ENCODE measurements at regions not wholly inside any gene's neighbourhood (a gene's known extent, or its start where the extent isn't known, plus 50 kb on each side); places are given as distances from the start of the nearest gene placed in this dataset.
A peak's percentile ranks its signal among the peaks of the same experiment; 100 is the strongest.

- DNase-seq, result peak; percentile 56 to 79
Measured at GRCh38 chr4:128525992-128526630, 238.5 kb upstream of the PGRMC2 start.

DNA sequence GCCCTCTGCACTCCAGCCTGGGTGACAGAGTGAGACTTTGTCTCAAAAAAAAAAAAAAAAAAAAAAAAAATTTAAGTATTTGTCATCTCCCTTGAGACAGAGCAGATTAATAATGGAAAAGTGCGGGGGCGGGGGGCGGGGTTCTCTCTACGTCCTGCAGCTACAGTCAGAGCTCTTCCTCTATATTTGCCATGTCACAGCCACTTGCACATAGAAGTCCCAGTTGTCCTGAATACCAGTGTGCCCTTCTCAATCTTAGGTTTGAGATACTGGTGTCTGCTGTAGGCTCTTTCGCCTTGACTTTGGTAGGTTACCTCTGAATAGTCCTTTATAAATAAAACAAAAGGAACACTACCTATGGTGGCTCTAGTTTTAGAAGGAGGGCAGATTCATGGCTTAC lies 237.8 kb upstream of the PGRMC2 start:
- peak; percentile 68 to 80 for DNase-seq

DNA sequence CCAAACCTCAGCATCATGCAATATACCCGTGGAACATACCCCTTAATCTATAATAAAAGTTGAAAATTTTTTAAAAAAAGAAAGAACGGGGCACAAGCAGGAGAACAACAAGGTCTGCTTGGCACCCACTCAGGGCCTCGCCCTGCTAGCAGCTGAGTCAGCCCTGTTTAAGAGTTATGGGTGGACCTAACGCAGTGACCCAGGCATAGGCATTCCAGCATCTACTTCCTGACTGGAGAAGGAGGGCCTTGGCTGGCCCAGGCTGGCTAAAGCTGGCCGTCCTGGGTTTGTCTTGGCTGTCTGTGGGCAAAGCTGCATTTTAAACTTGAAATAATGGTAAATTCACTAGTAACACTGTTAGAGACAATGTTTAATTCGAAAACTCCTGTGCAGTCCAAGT lies 236.7 kb upstream of the PGRMC2 start:
- DNase-seq, result no peak

DNA sequence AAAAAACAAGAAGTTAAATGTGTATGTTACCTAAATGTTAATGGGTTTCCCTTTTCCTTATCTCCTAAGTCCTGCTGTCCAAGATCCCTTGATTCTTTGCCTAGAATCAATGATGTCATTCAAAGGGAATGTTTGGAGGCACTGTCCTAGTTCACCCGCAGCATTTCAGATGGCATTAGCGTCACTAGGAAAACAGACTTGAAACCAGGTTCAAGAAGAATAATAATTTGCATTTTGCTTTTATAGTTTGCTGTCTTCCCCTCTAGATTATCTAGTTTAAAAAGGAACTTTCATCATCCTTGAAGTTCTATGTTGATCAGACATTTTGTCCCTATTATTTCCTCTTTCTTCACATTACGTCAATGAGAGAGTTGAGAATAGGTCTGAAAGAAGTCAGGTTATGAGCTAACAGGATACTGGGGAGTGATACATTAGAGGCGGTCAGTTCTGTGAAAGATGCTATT lies 234.1 kb upstream of the PGRMC2 start:
- DNase-seq, result peak; percentile 42 to 47

DNA sequence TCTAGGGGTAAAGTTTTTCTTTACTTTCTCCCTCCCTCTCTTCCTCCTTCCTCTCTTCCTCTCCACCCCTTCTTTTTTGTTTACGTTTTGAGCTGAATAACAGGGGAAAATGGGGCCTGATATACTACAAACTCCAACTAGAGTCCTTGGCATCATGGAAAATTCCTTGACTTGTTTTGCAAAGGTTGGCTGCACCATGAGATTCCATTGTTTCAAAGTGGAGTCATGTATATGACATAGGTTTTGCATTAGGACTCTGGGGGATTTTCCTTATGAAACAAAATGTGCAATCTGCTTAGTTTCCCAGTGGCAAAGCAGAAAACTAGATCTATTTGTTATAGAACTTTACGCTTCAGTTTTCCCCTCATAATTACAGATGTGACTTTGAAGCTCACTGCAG lies 233.5 kb upstream of the PGRMC2 start:
- DNase-seq, result peak; percentile 14 to 22

GRCh38 chr4:128519163-128519830 lies 231.7 kb upstream of the PGRMC2 start:
- no peak for DNase-seq

DNA sequence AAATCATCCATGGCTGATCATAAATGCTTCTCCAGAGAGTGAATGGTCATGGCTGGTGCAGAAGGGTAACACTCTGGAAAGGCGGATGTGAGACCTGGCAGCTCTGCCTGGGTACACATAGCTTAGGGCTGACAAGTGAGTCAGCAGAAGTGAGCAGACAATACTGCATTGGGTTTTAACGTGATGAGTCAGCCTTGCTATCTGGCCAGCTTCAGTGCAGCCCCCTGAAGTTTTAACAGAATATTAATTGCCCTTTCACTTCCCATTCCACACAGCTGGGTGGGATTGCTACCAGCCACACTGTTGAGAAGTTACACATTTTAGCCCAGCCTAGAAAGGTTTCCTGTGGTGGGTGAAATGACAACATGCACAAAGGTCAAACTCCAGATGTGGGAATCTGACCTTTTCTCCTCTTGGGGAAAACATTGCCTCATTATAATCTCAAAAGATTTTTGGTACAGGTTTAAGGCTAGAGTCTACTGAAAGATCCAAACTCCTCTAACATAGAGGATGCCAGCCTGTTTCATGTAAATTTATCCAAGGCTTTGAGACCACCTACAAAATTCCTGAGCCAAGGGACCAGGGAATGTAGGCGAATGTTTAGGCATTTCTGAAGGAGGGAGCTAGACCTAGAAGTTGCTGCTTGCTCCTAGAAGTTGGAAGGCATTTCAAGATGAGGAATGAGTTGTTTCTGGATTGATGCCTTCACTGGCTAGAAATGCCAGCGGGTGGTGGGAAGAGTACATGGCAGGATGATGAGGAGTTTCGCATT lies 230.3 kb upstream of the PGRMC2 start:
- DNase-seq, result peak; percentile 60 to 66

GRCh38 chr4:128517096-128517738 lies 229.6 kb upstream of the PGRMC2 start:
- no peak for DNase-seq

DNA sequence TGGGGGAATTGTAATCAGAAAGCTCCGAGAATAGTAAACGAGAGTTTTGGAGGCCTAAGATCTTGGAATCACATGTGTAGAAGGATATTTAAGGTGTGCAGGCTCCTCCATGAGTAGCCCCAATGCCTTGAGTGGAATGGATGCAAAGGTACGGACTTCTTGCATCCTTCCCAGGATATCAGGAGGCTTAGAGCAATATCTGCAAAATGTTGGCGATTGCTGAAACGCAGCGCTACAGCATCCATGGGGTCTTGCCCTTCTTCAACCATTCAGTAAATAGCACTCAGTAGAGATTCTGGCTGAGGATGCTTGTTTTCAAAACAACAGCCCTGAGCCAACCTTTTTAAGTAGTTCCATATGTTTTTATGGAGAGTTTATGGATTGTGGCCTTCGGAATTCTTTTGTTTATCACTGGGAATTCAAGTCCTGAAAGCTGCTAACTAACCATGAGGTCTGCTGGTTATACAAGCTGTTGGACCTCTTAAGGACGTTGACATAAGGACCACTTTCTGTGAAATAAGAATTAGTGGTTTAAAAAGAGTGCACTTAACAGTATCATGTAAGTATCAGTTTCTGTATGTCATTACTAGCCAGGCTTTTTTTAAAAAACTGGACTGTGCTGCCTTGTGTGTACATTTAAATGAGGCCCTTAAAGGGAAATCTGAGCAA lies 228.8 kb upstream of the PGRMC2 start:
- DNase-seq, result no peak

GRCh38 chr4:128513664-128514484 lies 226.3 kb upstream of the PGRMC2 start:
- peak in 1 of 2 donors; percentile 35 for DNase-seq

DNA sequence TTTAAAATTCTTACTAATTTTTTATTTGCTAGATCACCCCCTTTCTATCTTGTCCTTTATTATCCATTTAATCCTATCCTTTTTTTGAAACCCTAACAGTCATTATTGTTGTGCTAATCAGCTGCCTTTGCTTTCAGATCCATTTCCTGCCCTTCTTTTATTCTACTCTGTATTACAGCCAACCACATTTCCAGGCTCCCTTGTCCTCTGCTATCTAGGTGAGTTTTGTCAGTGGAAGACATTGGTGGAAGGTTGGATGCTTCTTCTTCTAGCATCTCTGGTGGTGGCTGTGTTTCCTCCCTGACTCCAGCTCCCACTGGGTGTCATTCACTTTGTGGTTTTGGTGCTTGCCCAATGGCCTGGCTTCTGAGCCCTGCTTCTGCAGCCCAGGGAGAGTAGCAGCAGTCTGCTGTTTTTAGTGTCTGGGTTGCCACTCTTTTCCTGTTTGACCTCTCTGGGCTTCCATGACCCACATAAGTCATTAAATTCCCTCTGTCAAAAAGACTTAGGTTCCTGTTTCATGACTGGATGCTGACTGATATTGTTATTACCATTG lies 225.2 kb upstream of the PGRMC2 start:
- DNase-seq, result no peak

GRCh38 chr4:128512161-128512560 lies 224.5 kb upstream of the PGRMC2 start:
- DNase-seq, result no peak

- DNase-seq, result no peak
Measured at GRCh38 chr4:128510850-128511249, 223.2 kb upstream of the PGRMC2 start.

DNA sequence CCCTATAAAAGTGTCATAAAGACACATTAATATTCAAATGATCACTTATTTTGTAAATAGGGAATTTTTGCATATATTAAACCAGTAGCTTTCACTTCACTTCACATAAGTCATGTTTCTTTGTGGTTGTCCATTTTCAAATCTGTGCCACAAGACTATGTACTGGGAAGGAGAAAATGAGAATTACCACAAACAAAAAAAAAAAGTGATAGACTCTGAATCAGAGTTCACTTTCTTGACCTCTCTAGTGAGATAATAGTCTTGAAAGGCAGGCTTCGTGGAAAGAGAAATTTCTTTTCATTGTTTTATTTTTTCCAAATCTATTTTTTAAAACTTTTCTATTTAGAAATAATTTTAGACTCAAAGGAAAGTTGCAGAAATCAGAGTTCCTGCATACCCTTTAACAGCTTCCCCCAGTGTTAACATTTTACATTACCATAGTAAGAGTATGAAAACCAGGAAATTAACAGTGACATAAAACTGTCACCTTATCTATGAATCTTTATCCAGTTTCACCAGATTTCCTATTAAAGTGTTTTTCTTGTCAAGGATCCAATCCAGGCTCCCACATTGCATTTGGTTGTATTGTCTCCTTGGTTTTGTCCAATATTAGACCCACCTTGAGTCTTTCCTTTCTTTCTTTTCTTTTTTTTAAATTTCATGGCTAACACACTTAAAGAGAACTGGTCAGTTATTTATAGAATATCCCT lies 215.4 kb upstream of the PGRMC2 start:
- no peak for DNase-seq

DNA sequence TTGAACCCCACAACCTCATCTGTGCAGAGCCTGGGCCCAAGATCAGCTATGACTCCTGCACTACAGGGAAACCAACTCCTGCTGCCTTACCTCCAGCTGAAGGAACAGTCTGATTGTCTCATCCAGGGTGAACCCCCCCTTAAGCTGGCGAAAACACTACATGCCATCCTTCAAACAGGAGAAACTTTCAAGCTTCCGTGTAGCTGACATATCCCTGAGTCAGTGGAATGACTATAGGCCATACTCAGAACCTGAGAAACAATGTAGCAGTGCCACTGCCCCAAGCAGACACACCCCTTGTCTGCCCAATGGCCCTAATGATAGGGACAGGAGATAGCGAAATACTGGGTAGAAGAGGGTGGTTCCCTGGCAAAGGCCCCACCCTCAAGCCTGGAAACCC lies 213.6 kb upstream of the PGRMC2 start:
- DNase-seq, result no peak

- DNase-seq, result no peak
Measured at GRCh38 chr4:128488055-128488705, 200.6 kb upstream of the PGRMC2 start.

DNA sequence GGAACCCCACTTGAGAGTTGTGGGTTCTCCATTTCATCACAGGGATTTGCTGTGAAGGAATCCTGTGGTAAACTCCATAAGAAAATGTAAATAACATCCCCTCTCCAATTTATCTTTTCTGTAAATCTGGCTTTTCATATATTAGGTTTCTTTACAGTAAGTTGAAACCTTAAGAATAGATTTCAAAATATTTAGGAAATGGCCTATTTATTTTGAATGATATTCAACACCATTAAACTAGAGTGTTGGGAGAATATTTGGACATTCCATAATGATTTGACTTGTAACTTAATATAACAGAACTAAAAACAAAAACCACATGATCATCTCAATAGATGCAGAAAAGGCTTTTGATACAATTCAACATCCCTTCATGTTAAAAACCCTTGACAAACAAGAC lies 197.3 kb upstream of the PGRMC2 start:
- DNase-seq, result no peak

GRCh38 chr4:128483816-128484215 lies 196.2 kb upstream of the PGRMC2 start:
- DNase-seq, result no peak

GRCh38 chr4:128483041-128483440 lies 195.4 kb upstream of the PGRMC2 start:
- no peak for DNase-seq

DNA sequence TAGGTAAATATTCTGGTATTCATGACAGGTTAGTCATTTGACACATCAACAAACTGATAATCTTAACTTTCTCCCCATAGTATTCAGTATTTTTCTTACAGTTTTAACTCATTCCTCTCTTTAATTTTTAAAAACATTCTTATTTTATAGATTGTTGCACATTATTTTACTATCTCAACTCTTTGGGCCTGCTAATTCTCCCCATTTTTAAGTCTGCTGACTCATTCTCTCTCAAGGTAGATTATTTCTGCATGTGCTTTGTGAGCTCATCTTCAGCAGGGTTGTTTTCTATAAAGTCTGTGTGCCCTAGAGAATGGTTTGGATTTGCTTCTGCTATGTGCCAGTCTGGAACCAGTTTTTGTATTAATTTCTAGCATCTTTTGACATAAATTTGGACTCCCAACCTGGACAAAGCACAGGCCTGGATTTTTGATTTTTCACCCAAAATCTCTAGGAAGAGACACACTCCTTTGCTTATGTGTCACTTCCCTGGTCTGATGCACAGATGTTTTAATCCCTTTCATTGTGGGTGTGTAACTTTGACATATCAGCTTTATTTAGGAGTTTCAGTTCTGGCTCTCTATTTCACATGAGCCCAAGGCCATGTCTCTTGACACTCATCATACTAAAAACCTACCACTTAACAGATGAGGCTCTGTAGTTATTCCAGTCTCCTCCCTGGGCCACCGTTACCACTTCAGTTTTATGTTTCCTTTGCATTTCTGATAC lies 194.3 kb upstream of the PGRMC2 start:
- no peak for DNase-seq
